OCI-LY7 (cell line): ENCODE measurements at regions not wholly inside any gene's neighbourhood (a gene's known extent, or its start where the extent isn't known, plus 50 kb on each side); places are given as distances from the start of the nearest gene placed in this dataset. TPM values are rescaled to one million over a fixed set of nuclear protein-coding genes. Genes with fewer than 3 reads are reported as not detected.

ENCODE experiments used
- BruUV-seq: library from RNA; stranded (reverse); fragments of 400-500 nt; replicated peaks from 2 replicates; lab custom pipeline; 2021; lab: Mats Ljungman, UMichigan
- CTCF ChIA-PET: fragments of 300-600 bp; sonication (Branson Sonifier 250); formaldehyde crosslinking; loops from one replicate; lab custom pipeline; 2022; ENCODE audit warnings: antibody characterized with exemption; ENCODE audit not compliant: unreplicated experiment; lab: Charles Lee
- POLR2A ChIA-PET: fragments of 300-600 bp; sonication (Branson Sonifier 250); formaldehyde crosslinking; loops from one replicate; lab custom pipeline; 2022; ENCODE audit warnings: antibody characterized with exemption; lab: Charles Lee
- DNase-seq: peaks from one replicate; pipeline ENCODE4 v3.0.0-alpha.2; 2015; ENCODE audit warnings: low spot score
- H2AFZ ChIP-seq: fragments of 200-600 bp; sonication (generic), shearing (Covaris generic); 2 replicates; pipeline ENCODE4 v1.6.1; 2014; ENCODE audit warnings: mild to moderate bottlenecking, antibody characterized with exemption, low read length, moderate library complexity
- H3K27ac ChIP-seq: fragments of 200-600 bp; sonication (generic); 2 replicates; pipeline ENCODE4 v1.5.1; 2014; ENCODE audit warnings: mixed run types, low read depth, mild to moderate bottlenecking, moderate library complexity, low read length, inconsistent platforms; ENCODE audit not compliant: poor library complexity, severe bottlenecking
- H3K36me3 ChIP-seq: fragments of 200-600 bp; sonication (generic); 2 replicates; pipeline ENCODE4 v1.6.1; 2014; ENCODE audit warnings: mild to moderate bottlenecking, antibody characterized with exemption, low read length, moderate library complexity, mixed read lengths; ENCODE audit not compliant: insufficient read depth
- H3K4me1 ChIP-seq: fragments of 200-600 bp; sonication (generic); 2 replicates; pipeline ENCODE4 v1.5.1; 2014; ENCODE audit warnings: mild to moderate bottlenecking, low read length; ENCODE audit not compliant: insufficient read depth, poor library complexity, severe bottlenecking
- H3K4me2 ChIP-seq: fragments of 200-600 bp; sonication (generic); 2 replicates; pipeline ENCODE4 v1.6.1; 2014; ENCODE audit warnings: mild to moderate bottlenecking, low read length
- H3K4me3 ChIP-seq: fragments of 200-600 bp; sonication (generic); 2 replicates; pipeline ENCODE4 v1.5.1; 2014; ENCODE audit warnings: mild to moderate bottlenecking, low read depth, low read length; ENCODE audit not compliant: poor library complexity, severe bottlenecking
- H3K79me2 ChIP-seq: fragments of 200-600 bp; sonication (generic); 2 replicates; pipeline ENCODE4 v1.6.1; 2016; ENCODE audit warnings: low read depth, mild to moderate bottlenecking, low read length, moderate library complexity, mixed read lengths; ENCODE audit not compliant: insufficient read depth
- H3K9me2 ChIP-seq: fragments of 200-600 bp; sonication (generic); 2 replicates; pipeline ENCODE4 v1.6.1; 2016; ENCODE audit warnings: mild to moderate bottlenecking, low read length, mixed read lengths; ENCODE audit not compliant: insufficient read depth
- H3K9me3 ChIP-seq: fragments of 200-600 bp; sonication (generic); 2 replicates; pipeline ENCODE4 v1.6.1; 2014; ENCODE audit warnings: mild to moderate bottlenecking, mixed run types, low read length, mixed read lengths
- H4K20me1 ChIP-seq: fragments of 200-600 bp; sonication (generic); 2 replicates; pipeline ENCODE4 v1.6.1; 2014; ENCODE audit warnings: mild to moderate bottlenecking, antibody characterized with exemption, low read length, moderate library complexity, mixed read lengths; ENCODE audit not compliant: insufficient read depth
- EZH2phosphoT487 ChIP-seq: fragments of 200-600 bp; sonication (generic); IDR thresholded peaks from 2 replicates; pipeline ENCODE4 v1.6.1; 2018; ENCODE audit warnings: low read depth, borderline replicate concordance, mild to moderate bottlenecking, mixed run types, antibody characterized with exemption, low read length, moderate library complexity, mixed read lengths
- intact Hi-C: fragments of 100-400 bp; cut with micrococcal nuclease; formaldehyde crosslinking; loops from one replicate; pipeline ENCODE4 v1.10.0; 2022; ENCODE audit not compliant: unreplicated experiment
- small RNA-seq: library from RNA; depleted of rRNA; stranded (forward); fragments of <200 nt; gene quantifications from one replicate; pipeline ENCODE3, GENCODE V24; 2014
- TF ChIP-seq, protein P1 (sequence below): fragments of 200-600 bp; sonication (generic); conservative IDR thresholded peaks from 2 replicates; pipeline ENCODE4 v1.5.1; 2014; ENCODE audit warnings: mild to moderate bottlenecking, antibody characterized with exemption, low read length, moderate library complexity, mixed read lengths

DNA sequence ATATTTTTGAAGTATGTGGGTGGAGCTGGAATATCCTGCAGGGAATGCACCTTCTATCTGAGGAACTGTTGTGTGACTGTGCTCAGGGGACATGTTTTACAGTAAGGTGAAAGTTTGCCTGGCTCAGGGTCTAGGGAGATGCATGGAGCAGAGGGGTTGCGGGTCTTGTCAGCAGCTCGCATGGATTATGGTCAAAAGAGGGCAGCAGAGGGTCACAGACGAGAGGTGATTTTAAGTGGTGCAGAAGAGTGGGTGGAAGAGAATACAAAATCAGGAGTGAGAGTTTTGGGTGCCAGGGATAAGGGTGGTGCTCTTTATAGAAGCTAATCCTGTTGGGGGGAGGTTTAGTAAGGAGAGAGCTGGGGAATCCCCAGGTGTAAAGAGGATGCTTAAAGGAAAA lies 53.5 kb upstream of the GRIN3A start:
- Histone ChIP-seq H3K4me1 (no peaks in the 10 kb centered on the region), H4K20me1 (no peaks in the 10 kb centered on the region), H3K9me2 (no peaks in the 10 kb centered on the region), H3K4me3 (no peak overlapping the region), H3K4me2 (no peak overlapping the region), H3K79me2 (no peaks in the 10 kb centered on the region), H2AFZ (no peak overlapping the region), H3K9me3 (no peaks in the 10 kb centered on the region), H3K36me3 (no peaks in the 10 kb centered on the region), H3K27ac (no peak overlapping the region)
- CTCF ChIA-PET = no interaction called here
- DNase-seq = peak; percentile 28
- no TSS peak for BruUV-seq
- intact Hi-C loops = no loop called here
- TF ChIP-seq EZH2phosphoT487 = no peak
- TF ChIP-seq, protein P1, sequence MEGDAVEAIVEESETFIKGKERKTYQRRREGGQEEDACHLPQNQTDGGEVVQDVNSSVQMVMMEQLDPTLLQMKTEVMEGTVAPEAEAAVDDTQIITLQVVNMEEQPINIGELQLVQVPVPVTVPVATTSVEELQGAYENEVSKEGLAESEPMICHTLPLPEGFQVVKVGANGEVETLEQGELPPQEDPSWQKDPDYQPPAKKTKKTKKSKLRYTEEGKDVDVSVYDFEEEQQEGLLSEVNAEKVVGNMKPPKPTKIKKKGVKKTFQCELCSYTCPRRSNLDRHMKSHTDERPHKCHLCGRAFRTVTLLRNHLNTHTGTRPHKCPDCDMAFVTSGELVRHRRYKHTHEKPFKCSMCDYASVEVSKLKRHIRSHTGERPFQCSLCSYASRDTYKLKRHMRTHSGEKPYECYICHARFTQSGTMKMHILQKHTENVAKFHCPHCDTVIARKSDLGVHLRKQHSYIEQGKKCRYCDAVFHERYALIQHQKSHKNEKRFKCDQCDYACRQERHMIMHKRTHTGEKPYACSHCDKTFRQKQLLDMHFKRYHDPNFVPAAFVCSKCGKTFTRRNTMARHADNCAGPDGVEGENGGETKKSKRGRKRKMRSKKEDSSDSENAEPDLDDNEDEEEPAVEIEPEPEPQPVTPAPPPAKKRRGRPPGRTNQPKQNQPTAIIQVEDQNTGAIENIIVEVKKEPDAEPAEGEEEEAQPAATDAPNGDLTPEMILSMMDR = peak; percentile 76
- POLR2A ChIA-PET = no interaction called here

DNA sequence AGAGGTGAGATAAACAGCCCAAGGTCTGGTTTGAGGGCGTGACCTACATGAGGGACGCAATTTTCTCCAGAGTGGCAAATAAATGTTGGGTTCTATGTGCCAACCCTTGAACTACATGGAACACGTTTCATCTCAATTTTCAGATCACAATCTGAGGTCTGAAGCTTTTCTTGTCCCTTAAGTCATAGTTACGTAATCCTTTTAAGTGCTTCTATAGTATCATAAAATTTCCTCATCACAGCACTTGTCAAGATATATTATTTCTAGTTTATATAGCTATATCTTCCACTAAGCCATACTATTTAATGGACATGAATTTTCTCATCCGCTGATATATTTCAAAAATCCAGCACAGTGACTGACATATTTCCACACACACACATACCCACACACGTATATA lies 53.1 kb upstream of the GRIN3A start:
- no peak overlapping the region for H3K4me3 ChIP-seq
- H3K4me1 ChIP-seq = no peaks in the 10 kb centered on the region
- no peak overlapping the region for H3K27ac ChIP-seq
- no peak for DNase-seq
- no peaks in the 10 kb centered on the region for H3K9me3 ChIP-seq
- CTCF ChIA-PET = no interaction called here
- POLR2A ChIA-PET = no interaction called here
- H3K79me2 ChIP-seq = no peaks in the 10 kb centered on the region
- intact Hi-C loops = no loop called here
- H2AFZ ChIP-seq = no peak overlapping the region
- no peaks in the 10 kb centered on the region for H4K20me1 ChIP-seq
- TF ChIP-seq, protein P1 = no peak
- TF ChIP-seq EZH2phosphoT487 = no peak
- BruUV-seq = no TSS peak
- no peaks in the 10 kb centered on the region for H3K36me3 ChIP-seq
- no peak overlapping the region for H3K4me2 ChIP-seq
- no peaks in the 10 kb centered on the region for H3K9me2 ChIP-seq

Small RNA genes lying in the stretch of these regions (small RNA-seq; reads per million reads assigned to genes)
- not detected for gene RNU6-329P
